GM18909 (cell line): ENCODE measurements at regions not wholly inside any gene's neighbourhood (a gene's known extent, or its start where the extent isn't known, plus 50 kb on each side); places are given as distances from the start of the nearest gene placed in this dataset.

Experiments
- ATAC-seq: cut with Tn5 transposase; IDR thresholded peaks from one replicate; pipeline ENCODE4 v1.9.1; 2021; ENCODE audit warnings: mild to moderate bottlenecking; ENCODE audit not compliant: unreplicated experiment, poor library complexity

- ATAC-seq: no peak
Observed at GRCh38 chr4:111221371-111221770, 598.5 kb upstream of the PITX2 start.

GRCh38 chr4:111228396-111228795 is 605.5 kb upstream of the PITX2 start:
- no peak for ATAC-seq

DNA sequence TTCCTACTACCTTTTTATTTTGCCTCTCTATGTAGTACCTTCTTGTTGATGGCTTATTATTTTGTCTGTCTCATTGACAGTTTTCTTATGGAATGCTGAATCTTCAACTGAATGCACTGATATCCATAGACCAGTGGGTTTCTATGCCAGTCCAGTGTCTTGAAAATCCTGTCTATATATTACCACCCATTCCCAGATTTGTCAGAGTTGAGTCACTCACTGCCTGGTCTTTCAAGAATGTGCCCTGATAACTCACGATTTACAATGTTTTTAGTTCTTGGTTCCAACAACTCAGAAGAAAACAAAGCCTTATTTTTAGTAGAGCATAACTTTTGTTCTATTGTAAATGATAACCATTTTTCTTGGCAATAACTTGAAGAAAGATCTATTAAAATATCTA is 606.0 kb upstream of the PITX2 start:
- no peak for ATAC-seq

- ATAC-seq: no peak
Observed at GRCh38 chr4:111230265-111230664, 607.4 kb upstream of the PITX2 start.

- ATAC-seq: no peak
Observed at GRCh38 chr4:111231281-111231680, 608.4 kb upstream of the PITX2 start.

- no peak for ATAC-seq
Observed at GRCh38 chr4:111234939-111235338, 612.1 kb upstream of the PITX2 start.

DNA sequence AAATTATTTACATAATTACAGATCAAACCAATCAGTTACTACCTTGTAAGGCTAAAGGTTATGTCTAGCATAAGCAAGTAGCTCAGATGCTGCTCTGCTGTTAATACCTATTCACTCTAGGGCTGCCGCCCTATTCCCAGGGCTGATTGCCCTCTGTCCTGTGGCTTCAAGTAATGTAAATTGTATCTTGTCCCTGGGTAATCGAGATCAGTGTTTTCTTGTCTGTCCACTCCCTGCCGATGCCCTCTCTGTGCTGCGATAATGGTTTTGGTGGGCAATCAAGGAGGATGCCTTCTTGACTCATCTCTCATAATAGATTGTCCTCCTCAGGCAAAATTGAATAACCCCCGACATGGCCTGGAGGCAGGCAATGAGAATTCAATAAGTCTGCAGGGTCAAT is 641.0 kb upstream of the PITX2 start:
- no peak for ATAC-seq

DNA sequence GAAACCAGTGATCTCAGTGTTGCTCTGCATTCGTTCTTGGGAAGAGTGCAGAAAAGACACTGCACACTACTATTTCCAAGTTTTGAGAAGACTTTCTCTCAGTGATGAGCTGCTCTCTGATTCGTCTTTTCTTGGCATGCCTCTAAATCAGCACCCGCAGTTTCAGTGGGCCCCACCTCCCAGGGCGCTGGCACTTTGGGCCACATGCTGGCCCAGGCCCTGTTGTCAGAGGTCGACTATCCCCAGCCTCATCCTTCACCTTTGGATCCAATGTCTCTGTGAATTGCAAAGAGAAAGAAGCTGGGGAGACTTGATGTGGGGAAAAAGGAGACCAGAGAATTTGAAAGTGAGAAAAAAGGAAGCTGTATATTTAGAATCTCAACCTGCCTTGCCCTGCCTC is 644.1 kb upstream of the PITX2 start:
- ATAC-seq: no peak

DNA sequence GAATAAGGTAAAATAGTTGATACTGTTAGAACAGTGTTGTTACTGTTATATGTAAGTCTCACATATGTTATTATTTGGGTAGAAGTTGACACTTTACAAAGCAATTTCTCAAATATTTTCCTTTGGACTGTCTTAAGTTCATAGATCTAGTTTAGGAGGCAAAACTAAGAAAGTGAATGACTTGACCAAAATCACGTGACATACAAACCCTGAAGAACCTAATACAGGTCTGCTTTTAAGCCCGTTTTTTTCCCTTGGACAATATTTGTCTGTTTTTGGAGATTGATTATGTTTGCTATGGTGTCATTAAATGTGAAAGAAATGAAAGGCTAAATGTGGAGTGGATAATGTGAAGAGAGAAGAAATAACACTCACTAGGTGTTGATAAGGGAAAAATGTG is 644.9 kb upstream of the PITX2 start:
- no peak for ATAC-seq

GRCh38 chr4:111268769-111269414 is 646.0 kb upstream of the PITX2 start:
- ATAC-seq: no peak

DNA sequence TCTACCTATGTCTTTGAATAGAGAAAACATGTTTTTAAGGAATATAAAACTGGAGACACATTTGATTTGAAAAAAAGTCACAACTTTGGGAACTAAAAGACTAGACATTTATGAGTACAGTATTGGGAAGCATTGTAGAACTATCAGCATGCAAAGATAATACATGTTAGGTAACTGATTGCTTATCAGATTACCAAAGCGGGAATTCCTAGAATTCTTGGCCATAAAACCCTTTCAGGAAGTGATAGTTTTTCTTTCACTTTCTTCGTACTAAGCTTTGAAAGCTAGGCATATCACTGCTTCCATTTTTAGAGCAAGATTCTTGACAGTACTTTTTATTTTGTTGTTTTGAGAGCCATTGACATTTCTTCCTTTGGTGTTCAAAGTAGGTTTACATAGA is 646.6 kb upstream of the PITX2 start:
- ATAC-seq: no peak

GRCh38 chr4:111274060-111274459 is 651.2 kb upstream of the PITX2 start:
- ATAC-seq: no peak

DNA sequence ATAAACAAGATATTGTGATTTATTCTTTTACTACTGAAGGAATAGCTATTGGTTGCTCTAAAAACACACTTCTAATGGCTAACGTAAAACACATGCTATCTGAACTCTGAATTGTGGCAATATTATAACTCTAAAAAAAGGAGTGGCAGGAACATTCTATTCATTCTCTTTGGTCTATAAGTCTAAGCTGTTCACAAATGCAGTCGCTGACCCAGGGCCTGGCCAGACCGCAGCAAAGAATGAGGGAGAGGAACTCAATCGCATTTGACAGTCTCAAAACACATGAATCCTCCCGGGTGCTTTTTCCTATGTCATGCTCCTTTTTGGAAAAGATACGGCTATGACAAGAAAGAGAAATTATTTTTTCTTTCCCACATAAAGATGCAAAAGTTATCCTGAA is 651.6 kb upstream of the PITX2 start:
- ATAC-seq: no peak

- no peak for ATAC-seq
Observed at GRCh38 chr4:111281219-111281618, 658.3 kb upstream of the PITX2 start.

DNA sequence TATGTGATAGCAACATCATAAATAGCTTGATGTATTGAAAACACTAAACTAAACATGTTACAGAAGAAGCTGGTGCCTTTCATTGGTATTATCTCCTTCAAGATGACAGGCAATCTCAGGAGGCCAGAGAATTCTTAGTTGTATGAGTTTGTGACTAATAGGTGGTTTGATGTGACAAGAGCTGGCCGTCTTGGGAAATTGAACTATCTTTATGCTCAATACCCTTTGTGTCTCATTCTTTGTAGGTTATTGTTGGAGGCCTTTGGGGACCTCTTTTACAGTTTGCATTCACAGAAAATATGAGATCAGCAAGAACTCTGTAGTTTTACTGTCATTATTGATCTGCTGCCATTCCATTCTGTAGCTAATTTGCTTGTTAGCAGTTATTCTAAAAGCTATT is 659.2 kb upstream of the PITX2 start:
- ATAC-seq: no peak

- ATAC-seq: peak; percentile 86
Observed at GRCh38 chr4:111283066-111283677, 660.3 kb upstream of the PITX2 start.

- no peak for ATAC-seq
Observed at GRCh38 chr4:111296466-111296865, 673.6 kb upstream of the PITX2 start.

DNA sequence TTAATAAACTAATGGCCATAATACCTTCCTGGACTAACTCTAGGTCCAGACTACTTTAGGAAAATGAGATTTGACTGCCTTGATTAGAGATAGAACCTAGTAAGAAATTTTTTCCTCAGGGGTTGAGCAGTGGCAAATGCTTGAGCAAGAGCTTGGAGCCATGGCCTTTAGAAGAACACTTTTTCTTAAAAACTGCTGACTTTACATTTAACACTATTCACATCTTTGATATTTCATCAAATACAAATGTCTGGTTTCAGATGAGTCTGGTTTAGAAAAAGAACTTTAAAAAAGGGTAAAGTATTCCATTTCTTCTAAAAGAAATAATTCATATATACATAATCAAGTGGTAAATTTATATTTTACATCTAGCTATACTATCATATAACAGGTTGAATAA is 680.9 kb upstream of the PITX2 start:
- no peak for ATAC-seq

DNA sequence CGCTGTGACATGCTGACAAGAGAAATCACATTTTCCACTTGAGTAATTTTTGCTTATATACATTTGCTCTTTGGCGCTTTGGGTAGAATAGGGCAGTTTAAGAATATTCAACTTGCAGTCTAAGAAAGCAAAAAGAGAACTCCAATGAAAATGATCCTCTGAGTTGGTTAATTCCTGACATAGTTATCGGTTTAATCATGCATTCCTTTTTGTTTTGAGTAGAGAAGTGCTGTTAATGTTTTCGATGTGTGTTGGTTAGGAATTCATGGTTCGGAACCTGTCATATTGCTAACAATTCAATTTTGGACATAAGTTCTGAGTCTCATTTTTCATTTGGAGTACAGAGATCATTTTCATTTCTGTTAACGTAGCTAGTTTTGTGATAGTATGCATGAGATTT is 700.6 kb upstream of the PITX2 start:
- ATAC-seq: no peak

DNA sequence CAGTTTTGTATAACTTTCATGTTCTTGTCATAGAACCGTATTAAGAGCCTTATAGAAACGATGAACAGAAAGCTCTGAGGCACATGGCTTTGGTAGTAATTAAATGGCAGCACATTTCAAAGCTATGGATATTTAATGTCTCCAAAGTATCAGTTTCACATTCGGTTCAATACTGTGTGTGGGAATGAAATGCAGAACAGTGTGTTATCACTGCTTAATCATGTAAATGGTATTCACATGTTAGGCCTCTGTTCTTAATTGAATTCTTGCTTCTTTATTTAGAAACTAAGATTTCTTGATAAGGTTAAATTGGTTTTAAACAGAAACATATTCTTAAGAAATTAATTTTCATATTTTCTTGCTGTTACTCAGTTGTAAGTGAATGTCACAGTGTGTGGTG is 701.0 kb upstream of the PITX2 start:
- ATAC-seq: no peak

GRCh38 chr4:111326450-111326849 is 703.6 kb upstream of the PITX2 start:
- no peak for ATAC-seq

DNA sequence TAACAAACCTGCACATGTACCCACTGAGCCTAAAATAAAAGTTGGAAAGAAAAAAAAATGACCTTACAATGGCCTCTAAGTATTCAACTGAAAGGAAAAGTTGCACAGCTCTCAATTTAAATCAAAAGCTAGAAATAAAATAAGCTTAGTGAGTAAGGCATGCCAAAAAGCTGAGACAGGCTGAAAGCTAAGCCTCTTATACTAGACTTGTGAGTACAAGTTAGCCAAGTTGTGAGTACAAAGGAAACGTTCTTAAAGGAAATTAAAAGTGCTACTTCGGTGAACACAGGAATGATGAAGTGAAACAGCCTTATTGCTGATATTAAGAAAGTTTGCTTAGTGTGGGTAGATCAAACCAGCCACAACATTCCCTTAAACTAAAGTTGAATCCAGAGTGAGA is 707.9 kb upstream of the PITX2 start:
- ATAC-seq: no peak
